Spleen (tissue), 11 donors: ENCODE measurements at regions not wholly inside any gene's neighbourhood (a gene's known extent, or its start where the extent isn't known, plus 50 kb on each side); places are given as distances from the start of the nearest gene placed in this dataset.

Experiments
- DNase-seq: peaks from one replicate; pipeline ENCODE4 v3.0.0-alpha.2; 2020
- H3K27ac ChIP-seq, 8 donors: fragments of 200-600 bp; sonication (generic) in 7 of 8; 1 replicate in 4 of 8; 2 replicates in 4 of 8; pipeline versions ENCODE4 v1.5.0 to v1.8.0; 2016 to 2021; ENCODE audit warnings: inconsistent platforms in 4 of 8, mild to moderate bottlenecking in 4 of 8, moderate library complexity in 1 of 8
- H3K27me3 ChIP-seq, 7 donors: fragments of 200-600 bp; sonication (generic) in 6 of 7; replicated peaks in 1 of 7; 1 replicate in 4 of 7; 2 replicates in 3 of 7; pipeline versions ENCODE4 v1.5.0 to v1.8.0; 2016 to 2021; ENCODE audit warnings: inconsistent platforms in 3 of 7, mild to moderate bottlenecking in 1 of 7
- H3K36me3 ChIP-seq, 6 donors: fragments of 200-600 bp; sonication (generic) in 5 of 6; 1 replicate in 4 of 6; 2 replicates in 2 of 6; pipeline versions ENCODE4 v1.5.0 to v1.8.0; 2016 to 2021; ENCODE audit warnings: inconsistent platforms in 2 of 6
- H3K4me1 ChIP-seq, 6 donors: fragments of 200-600 bp; sonication (generic) in 5 of 6; 1 replicate in 3 of 6; 2 replicates in 3 of 6; pipeline versions ENCODE4 v1.5.0 to v1.8.0; 2016 to 2021; ENCODE audit warnings: inconsistent platforms in 3 of 6
- H3K4me3 ChIP-seq, 8 donors: fragments of 200-600 bp; sonication (generic) in 7 of 8; 1 replicate in 4 of 8; 2 replicates in 4 of 8; pipeline versions ENCODE4 v1.5.0 to v1.8.0; 2016 to 2021; ENCODE audit warnings: inconsistent platforms in 4 of 8, mild to moderate bottlenecking in 4 of 8, moderate library complexity in 2 of 8
- H3K9me3 ChIP-seq, 8 donors: fragments of 200-600 bp; sonication (generic) in 7 of 8; 1 replicate in 4 of 8; 2 replicates in 4 of 8; pipeline versions ENCODE4 v1.5.0 to v1.8.0; 2016 to 2021; ENCODE audit warnings: inconsistent platforms in 4 of 8
- CTCF ChIP-seq, 11 experiments: fragments of 200-600 bp in 7 of 11; fragments of 450-650 bp in 4 of 11; sonication (generic) in 4 of 11; IDR thresholded peaks in 8 of 11; conservative IDR thresholded peaks in 3 of 11; 1 replicate in 7 of 11; 2 replicates in 4 of 11; pipeline versions ENCODE4 v1.4.0 to v1.8.0; 2016 to 2021; ENCODE audit warnings: antibody characterized with exemption in 11 of 11, inconsistent platforms in 4 of 11, mild to moderate bottlenecking in 1 of 11
- POLR2A ChIP-seq, 3 donors: fragments of 450-650 bp; IDR thresholded peaks; one replicate each; pipeline ENCODE4 v1.5.1; 2017; ENCODE audit warnings: antibody characterized with exemption in 3 of 3, mild to moderate bottlenecking in 1 of 3
- POLR2AphosphoS5 ChIP-seq, 3 donors: sonication (generic); formaldehyde crosslinking; IDR thresholded peaks; one replicate each; pipeline ENCODE4 v1.5.1; 2017; ENCODE audit warnings: antibody characterized with exemption in 3 of 3
- WGBS, 5 donors: extraction: QIAGEN DNeasy Blood & Tissue Kit in 3 of 5; methylation state at CpG; one replicate each; pipeline versions ENCODE4 v1.1.5 to v1.1.7; 2013 to 2018; 5-methylcytosine and 5-hydroxymethylcytosine counted together
- intact Hi-C: fragments of 100-400 bp; cut with DNase I; formaldehyde crosslinking; loops from one replicate; pipeline ENCODE4 v1.15.0; 2023; ENCODE audit warnings: low total_unique reads
- donor health status: healthy with polysubstance abuse.
- donor health status: DM: no; HTN: no; CAD: no; lungs with moderate emphysema.
- donor health status: DM: no; HTN: no; CAD: no.
- donor health status: Bipolar disorder and iron deficiency.
- donor health status: healthy.
- donor health status: DM: no; HTN: no; CAD: no.
- donor health status: DM: yes; HTN: yes; CAD: no.

GRCh38 chr1:163406772-163407171 is 85.0 kb downstream of the NUF2 start:
- peaks cover 0 to 6% (median 4%) of the 10 kb centered on the region in 6 donors for H3K4me1 ChIP-seq
- WGBS, 5 donors: 73 to 85% (median 76%) methylated on average over 7 of the region's 7 CpGs
- intact Hi-C loops: no loop called here
- H3K27me3 ChIP-seq: peaks cover 0 to 9% (median 0%) of the 10 kb centered on the region in 7 donors
- DNase-seq: no peak
- TF ChIP-seq CTCF (IDR thresholded peaks at IDR 0.05 in 8 of 11, conservative IDR thresholded peaks at IDR 0.05 in 3 of 11) (no peak), POLR2AphosphoS5 (IDR thresholded peaks at IDR 0.05) (no peak), POLR2A (IDR thresholded peaks at IDR 0.05) (no peak)
- H3K36me3 ChIP-seq: no peaks in the 10 kb centered on the region
- H3K4me3 ChIP-seq: no peak overlapping the region
- H3K9me3 ChIP-seq: no peaks in the 10 kb centered on the region
- H3K27ac ChIP-seq: no peak overlapping the region

DNA sequence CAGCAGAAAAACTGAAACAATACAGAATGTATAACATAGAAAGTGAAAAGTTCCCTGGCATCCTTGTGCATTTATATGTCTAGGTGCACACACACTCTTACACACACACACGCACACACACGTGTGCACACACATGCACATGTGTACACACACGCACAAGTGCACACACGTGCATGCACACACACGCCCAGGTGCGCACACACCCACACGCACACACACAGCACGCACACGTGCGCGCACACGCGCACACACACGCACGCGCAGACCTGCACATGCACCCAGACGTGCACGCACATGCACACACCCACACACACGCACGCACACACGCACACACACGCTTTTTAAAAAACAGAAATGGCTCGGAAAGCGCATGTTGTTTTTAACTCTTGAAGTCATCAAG is 86.5 kb downstream of the NUF2 start:
- TF ChIP-seq CTCF (IDR thresholded peaks at IDR 0.05 in 8 of 11, conservative IDR thresholded peaks at IDR 0.05 in 3 of 11): no peak
- no peaks in the 10 kb centered on the region for H3K36me3 ChIP-seq
- peaks cover 0 to 6% (median 4%) of the 10 kb centered on the region in 6 donors for H3K4me1 ChIP-seq
- intact Hi-C loops: no loop called here
- H3K9me3 ChIP-seq: no peaks in the 10 kb centered on the region
- WGBS, 5 donors: 94 to 96% (median 95%) methylated on average over 24 of the region's 24 CpGs
- H3K27me3 ChIP-seq: peaks cover 0 to 9% (median 0%) of the 10 kb centered on the region in 7 donors
- no peak overlapping the region for H3K4me3 ChIP-seq
- no peak overlapping the region for H3K27ac ChIP-seq
- DNase-seq: no peak

DNA sequence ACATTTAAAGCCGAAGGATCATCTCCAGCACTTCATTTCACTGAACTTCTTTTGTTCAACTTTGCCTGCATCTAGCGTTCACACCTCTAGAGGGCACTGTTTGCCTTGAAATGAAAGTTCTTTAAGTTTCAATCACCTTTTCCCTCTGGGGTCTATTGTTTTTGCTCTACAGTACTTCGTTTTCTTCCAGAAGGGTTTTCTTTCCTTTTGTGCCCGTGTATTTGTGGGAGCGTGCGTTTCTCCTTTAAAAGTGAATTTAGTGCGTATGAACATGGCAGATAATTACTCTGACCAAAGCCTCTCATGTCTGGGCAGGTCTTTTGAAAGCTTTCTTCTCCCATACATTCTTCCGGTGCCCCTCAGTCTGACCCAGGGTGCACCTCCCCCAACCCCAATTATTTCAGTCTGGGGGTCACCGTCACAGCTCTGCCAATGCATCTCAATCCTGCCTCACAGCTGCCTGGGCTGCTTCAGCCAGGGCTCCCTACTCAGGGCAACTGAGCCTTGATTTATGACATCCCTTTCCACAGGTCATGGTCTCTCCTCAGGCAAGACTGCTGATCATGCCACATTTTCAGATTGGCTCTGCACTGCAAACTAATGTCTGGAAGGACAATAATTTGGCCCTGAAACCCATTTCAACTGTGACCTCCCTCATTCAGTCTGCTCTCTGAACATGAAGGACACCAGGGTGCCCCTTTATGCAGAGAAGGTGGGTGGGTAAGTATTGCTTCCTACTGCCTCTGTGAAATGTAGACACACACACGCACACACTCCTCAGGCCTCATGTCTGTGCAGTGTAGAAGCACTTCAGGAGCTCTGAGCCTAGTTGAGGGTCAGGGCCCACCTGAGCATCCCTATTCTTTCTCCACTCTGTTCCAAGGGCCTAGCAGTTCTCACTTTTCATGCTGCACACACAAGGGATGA is 88.6 kb downstream of the NUF2 start:
- 17 to 23% (median 18%) methylated on average over 10 of the region's 10 CpGs for WGBS, 5 donors
- H3K4me1 ChIP-seq: peaks cover 0 to 11% (median 4%) of the 10 kb centered on the region in 6 donors
- no peak overlapping the region for H3K27ac ChIP-seq
- intact Hi-C loops: loop anchor here (5.0 to 10.0 kb wide), 2 partner anchors 1374 to 1667 kb away; no protein-coding TSS in a partner anchor
- H3K36me3 ChIP-seq: no peaks in the 10 kb centered on the region
- H3K4me3 ChIP-seq: no peak overlapping the region
- no peaks in the 10 kb centered on the region for H3K9me3 ChIP-seq
- peaks cover 0 to 9% (median 0%) of the 10 kb centered on the region in 7 donors for H3K27me3 ChIP-seq
- peak in 10 of 11 experiments; percentile 25 to 85 (median 69) for TF ChIP-seq CTCF (IDR thresholded peaks at IDR 0.05 in 8 of 11, conservative IDR thresholded peaks at IDR 0.05 in 3 of 11)
- TF ChIP-seq POLR2AphosphoS5 (IDR thresholded peaks at IDR 0.05): no peak
- DNase-seq: no peak

DNA sequence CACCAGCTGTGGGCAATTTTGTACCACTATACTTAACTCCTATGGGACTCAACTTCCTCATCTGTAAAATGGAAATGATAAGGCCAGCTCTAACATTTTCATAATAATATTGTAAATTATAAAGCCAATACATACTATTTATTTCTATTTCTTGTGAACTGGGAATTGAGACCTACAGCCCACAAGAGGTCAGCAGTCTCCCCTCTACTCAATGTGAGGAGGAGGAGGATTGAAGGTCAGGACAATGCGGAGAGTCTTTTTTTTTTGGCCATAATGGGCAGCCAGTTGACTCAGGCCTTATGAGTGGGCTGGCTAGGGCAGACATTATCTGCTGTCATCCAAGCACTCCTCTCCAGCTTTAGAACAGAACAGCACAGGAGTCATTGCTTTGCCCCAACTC is 90.5 kb downstream of the NUF2 start:
- no peak for TF ChIP-seq POLR2A (IDR thresholded peaks at IDR 0.05)
- TF ChIP-seq POLR2AphosphoS5 (IDR thresholded peaks at IDR 0.05): no peak
- TF ChIP-seq CTCF (IDR thresholded peaks at IDR 0.05 in 8 of 11, conservative IDR thresholded peaks at IDR 0.05 in 3 of 11): no peak
- no peaks in the 10 kb centered on the region for H3K9me3 ChIP-seq
- H3K27ac ChIP-seq: no peak overlapping the region
- no peaks in the 10 kb centered on the region for H3K36me3 ChIP-seq
- WGBS, 5 donors: 92 to 100% (median 94%) methylated on average over 1 of the region's 1 CpG
- no peaks in the 10 kb centered on the region for H3K27me3 ChIP-seq
- DNase-seq: no peak
- no peak overlapping the region for H3K4me3 ChIP-seq
- intact Hi-C loops: loop anchor here (5.0 to 10.0 kb wide), 2 partner anchors 1373 to 1665 kb away; no protein-coding TSS in a partner anchor
- peaks cover 0 to 11% (median 4%) of the 10 kb centered on the region in 6 donors for H3K4me1 ChIP-seq
